DMS153 (cell line): ENCODE measurements at regions not wholly inside any gene's neighbourhood (a gene's known extent, or its start where the extent isn't known, plus 50 kb on each side); places are given as distances from the start of the nearest gene placed in this dataset.
"Not testable (repeated sequence)": the region's sequence is repeated elsewhere in the genome, so short reads cannot be mapped to it uniquely, and the experiment has no call there.

Source experiments
- DNase-seq: peaks from one replicate; lab custom pipeline; 2025; lab: John Stamatoyannopoulos, UW

DNA sequence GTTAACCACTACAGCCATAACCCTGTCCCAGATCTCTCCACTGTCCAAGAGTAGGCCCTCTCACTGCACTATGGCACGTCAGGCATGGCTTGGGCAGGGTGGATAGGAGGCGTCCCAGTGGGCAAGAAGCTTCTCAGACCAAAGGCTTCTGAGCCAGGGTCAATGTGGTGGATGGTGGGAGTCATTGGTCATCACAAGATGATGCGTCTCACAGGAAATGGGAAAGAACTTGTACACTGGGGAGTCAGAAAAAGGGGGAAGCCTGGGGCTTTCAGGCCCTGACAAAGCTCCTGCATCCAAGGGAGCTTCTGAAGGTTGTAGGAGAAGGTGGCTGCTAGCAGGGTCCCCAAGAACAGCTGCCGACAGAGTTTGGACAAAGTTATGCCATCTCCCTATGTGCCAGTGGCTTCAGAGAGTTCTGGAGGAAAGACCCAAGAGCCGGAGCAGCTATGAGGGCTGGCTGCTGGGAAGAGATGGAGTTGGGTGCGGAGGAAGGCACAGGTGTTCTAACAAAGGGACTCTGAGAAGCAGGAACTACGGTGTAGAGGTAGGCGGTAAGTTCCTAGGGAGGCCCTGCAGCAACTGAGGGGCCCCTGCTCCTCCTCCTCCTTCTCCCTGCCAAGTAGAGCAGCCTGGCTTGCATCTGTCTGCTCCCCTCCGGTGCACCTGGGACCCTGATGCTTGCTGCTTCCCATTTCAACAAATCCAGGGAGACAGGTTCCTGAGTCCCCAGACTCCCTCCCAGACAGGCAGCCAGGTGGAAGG lies 81.1 kb downstream of the ARL6IP4 start:
- no peak for DNase-seq

DNA sequence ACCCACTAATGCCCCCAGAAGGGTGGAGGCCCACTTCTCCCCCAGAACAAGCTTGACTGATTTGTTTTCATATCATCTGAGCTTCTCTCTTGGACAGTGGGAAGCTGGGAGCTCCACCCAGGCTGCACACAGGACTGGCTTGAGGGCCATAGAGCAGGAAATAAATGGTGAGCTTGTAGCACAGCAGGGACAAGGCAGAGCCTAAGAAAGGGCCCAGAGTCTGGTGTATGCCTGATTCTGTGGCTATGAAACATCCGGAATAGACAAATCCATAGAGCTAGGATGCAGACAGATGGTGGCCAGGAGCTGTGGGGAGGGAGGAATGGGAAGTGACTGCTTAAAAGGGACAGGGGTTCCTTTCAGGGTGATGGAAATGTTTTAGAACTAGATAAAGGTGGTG lies 79.0 kb downstream of the ARL6IP4 start:
- no peak for DNase-seq

DNA sequence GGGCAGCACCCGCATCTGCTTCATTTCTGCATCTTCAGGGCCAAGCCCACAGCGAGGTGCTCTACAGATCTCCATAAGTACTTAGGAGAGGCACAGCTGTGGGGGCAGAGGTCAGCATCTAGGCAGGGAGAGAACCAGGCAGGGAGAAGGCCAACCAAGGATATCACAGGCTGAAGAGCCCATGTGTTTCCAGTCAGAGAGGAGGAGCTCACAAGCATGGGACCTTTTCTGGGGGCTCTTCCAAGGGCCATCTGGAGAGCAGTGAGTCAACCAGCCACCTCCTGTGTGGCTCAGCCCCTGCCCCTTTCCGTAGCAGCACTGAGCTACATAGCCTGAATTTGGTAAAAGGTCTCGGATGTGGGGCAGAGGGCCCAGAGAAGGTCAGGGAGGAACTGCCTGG lies 78.5 kb downstream of the ARL6IP4 start:
- no peak for DNase-seq

DNA sequence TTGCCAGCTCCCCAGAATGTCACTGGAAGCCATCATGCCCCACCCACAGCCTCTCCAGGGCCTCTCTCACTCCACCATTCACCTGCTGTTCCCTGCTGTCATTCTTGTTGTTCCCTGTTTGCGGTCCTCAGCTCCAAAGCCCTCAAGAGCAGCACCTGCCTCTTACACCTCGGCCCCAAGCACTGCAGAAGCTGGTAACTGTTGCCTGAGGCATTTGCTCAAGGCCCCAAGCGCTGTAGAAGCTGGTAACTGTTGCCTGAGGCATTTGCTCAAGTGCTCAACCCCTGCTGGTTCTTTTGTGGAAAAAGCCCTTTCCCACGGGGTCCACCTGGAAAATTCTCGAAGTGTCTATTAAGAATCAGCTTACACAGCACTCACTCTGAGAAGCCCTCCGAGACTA lies 78.0 kb downstream of the ARL6IP4 start:
- peak; percentile 90 for DNase-seq

DNA sequence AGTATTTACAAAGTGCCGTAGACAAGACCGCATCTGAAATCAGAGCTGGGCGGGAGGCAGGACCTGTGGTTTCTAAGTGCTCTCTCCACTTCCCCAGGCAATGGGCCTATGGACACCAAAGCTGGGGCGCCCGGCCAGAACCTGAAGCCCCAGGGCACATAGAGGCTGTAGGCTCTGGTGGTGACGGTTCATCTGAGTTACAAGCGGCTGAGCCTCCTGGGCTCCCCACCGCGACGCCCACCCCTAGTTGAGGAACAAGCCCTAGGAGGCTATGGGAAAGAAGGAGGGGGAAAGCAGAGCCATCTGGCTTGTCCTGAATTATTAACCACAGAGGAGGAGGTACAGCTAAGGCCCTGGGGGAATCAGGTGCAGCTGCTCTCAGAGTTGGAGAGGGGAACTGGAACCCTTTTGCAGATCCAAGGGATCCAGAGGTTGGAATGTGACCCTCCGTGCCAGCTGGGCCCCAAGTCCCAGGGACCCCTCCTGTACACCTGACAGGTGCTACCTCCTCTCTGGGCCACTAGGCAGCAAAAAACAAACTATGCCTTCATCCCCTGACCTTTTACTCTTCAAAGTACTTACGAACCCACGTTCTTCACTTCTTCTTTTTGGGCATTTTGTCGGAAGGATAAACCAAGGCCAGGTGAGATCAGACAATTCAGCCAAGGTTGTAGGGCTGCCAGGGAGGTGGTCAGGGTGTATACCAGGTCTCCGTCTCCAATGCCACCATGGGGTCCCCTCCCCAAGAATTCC lies 77.2 kb downstream of the ARL6IP4 start:
- peak; percentile 64 for DNase-seq

DNA sequence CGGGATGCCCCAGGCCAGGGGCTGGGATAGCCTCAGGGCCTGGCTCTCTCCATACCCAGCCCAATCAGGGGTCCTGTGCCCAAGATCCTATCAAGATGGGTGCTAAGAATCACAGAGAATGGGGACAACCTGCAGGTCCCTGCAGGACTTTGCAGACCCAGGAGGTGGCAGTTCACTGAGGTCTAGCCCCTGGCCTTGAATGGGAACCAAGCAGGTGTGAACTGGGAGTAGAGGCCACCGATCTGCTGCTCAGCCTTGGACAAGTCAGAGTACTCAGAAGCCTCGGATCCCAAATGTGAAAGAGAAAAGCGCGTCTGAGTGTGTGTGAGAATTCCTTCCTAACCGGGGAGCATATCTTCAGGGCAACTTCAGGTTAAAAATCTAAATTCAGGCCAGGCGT lies 76.2 kb downstream of the ARL6IP4 start:
- DNase-seq, result no peak

DNA sequence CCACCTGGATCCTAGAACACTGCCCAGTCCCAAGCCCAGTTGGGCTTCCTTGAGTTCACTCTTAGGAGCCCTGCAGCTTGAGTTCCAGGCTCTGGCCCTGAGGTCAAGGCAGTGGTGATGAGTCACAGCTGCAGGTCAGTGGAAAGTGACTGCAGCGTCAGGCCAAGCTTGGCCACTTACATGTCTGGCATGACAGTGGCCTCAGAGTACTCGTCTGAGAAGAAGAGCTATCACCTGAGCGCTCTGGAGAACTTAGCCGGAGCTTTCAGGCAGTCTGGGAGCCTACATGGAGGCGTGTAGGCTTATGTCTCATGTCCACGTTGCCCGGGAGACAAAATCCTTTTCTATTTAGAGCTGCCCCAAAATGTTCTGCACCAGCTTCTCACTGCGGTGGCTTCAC lies 75.6 kb downstream of the ARL6IP4 start:
- DNase-seq, result no peak

DNA sequence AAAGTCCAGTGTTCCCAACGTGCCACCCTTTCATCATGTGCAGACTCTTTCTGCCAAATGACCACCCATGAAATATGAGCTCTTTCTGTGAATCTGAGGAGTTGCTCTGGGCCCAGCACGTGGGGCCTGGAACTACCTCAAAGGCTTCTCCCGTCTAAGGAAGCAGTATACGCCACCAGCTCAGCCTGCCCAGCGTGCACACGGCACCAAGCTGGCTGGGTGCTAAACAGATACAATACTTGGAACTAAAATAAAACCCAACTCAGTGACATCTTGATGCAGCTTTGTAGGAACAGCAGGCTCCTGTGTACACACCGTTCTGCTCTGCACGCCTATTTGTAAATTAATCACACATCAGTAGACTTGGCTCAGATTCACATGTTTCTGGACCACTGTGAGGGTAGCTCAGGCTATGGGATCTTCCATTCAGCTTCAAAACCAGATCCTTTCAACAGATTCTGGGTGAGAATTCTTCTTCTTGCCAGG lies 74.8 kb downstream of the ARL6IP4 start:
- DNase-seq, result no peak

DNA sequence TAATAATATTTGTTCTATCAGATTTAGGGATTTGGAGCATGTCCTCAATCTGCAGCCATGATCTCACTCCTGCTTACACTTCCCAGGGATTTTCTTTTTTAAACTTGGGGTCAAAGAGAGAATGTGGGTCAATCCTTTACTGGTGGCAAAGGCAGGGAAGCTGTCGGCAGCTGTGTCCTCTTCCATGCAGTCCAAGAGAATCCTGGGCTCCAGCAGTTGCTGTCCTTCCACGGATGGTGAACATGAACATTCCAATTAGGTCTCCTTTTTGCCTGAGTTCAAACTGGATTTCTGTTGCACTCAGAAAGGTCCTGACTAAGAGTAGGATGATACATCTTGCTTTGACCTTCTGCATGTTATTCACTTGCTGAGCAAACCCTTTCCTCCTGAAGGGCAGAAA lies 73.9 kb downstream of the ARL6IP4 start:
- DNase-seq, result no peak

DNA sequence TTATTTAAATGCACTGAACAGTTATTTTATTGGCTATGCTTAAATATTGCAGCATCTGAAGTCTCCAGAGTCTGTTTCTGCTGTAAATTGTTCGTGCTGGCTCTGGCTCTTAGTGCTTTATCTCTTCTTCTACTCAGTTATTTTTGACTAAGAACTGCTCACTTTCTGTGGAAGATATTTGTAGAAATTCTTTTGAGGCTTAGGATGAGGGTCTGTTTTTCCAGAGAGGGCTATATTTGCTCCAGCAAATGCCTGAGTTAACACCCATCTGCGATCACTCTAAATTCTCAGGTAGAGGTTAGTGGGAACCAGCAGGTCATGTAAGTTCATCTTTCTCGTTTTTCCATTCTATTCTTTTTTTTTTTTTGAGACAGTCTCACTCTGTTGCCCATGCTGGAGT lies 71.1 kb downstream of the ARL6IP4 start:
- DNase-seq, result no peak

DNA sequence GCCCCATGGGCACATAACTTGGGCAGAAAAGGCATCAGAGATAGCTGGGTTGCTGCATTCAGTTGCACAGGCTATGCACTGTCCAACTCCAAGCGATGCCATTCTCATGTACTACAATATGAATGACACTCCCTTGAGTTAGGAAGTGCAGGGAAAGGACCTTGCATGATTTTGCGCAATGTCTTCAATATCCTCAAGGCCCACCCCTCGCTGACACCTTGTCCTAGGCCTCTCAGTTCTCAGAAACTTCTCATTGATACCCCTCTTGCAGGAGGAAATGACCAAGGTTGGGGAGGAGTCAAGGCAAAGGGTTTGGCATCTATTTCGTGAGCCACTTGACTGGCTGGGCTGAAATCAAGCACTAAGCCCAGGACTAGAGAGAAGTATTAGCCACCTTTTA lies 70.4 kb downstream of the ARL6IP4 start:
- DNase-seq, result no peak

DNA sequence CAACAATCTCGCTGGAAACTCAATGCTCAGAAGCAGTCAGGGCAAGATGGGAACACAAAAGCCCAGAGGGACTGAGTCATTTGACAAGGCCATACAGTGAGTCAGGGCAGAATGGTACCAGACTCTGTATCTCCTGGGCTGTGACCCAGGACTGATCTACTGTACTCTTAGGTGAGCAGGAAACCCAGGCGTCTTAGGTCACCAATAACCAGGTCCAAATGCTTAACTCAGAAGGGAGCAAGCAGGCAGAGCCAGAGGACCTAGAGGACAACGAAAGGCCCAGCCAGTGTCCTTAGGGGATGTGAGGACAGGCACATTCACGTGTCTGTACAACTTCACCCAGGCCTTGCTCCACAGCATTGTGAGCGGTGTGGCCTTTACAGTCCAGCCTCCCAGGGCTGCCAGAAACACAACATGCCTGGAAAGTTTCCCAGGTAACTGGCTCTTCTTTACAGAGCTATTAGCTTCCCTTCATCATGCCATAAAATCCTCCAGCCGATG lies 69.9 kb downstream of the ARL6IP4 start:
- no peak for DNase-seq

DNA sequence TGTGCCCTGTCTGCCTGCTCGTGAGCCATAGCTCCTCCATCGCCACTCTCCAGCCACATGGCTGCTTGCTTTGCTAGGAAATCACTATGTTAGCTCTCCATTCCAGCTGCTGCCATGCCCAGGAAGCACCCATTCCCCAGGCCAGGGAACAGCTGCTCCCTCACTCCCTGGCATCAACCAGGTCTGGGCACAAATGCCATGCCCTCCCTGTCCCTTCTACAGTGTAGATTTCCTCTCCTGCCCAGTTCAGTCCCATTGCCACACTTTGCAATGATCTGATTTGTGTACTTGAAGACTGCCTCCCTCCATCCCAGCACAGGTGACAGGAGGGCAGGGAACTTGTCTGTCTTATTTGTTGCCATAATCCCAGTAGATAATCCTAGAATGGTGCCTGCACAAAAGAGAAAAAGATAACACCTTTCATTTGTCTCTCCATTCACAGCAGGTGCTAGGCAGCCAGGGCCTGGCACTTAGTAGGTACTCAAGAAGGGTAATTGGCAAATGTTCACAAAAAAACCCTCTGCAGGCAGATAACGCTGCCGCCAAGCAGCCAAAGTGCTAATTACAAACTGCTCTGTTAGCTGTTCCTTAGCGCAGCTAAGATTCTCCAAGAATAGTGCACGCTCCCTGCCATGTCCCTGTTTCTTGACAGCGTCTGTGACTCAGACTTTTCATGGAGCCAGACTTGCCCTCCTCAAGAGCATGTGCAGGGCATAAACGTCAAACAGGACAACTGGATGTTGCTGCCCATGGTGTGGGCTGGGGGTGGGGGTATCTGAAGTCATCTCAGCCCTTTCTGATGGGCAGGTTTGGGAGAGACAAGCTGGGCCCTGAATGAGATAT lies 69.1 kb downstream of the ARL6IP4 start:
- no peak for DNase-seq

DNA sequence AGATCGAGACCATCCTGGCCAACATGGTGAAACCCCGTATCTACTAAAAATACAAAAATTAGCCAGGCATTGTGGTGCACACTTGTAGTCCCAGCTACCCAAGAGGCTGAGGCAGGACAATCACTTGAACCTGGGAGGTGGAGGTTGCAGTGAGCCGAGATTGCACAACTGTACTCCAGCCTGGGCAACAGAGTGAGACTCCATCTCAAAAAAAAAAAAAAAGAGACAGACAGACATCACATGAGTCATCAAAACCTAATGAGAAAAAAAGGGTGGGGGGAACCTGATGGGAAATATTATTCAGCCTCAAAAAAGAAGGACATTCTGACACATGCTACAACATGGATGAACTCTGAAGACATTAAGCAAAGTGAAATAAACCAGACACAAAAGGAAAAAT lies 67.4 kb downstream of the ARL6IP4 start:
- DNase-seq, result not testable (repeated sequence)

DNA sequence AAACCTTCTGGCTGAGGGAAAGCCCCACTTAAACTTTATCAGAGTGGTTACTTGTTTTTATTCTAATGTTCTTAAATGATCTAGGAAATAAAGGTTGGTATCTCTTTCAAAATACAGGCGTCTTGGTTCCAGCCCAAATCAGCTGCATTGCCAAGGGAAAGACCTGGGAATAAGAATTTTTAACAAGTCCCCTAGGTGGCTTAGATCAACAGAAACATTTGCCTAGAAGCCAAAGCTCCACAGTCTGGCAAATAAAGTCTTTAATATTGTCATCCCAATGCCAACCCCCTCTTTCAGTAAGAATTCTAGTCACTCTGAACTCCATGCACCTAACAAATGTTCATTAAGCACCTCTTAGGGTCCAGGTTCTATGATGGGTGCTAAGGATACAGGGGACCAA lies 66.8 kb downstream of the ARL6IP4 start:
- DNase-seq, result no peak

DNA sequence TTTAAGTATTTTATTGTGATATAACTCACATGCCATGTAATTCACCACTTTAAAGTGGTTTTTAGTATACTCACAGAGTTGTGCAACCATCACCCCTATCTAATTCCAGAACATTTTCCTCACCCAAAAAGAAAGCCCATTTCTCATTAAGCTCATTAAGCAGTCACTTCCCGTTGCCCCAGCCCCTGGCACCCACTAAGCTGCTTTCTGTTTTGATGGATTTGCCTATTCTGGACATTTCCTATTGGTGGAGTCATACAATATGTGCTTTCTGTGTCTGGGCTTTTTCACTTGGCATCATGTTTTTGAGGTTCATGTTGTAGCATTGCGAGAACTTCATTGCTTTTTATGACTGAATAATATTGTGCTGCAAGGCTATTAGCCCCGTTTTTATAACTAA lies 66.0 kb downstream of the ARL6IP4 start:
- DNase-seq, result no peak

DNA sequence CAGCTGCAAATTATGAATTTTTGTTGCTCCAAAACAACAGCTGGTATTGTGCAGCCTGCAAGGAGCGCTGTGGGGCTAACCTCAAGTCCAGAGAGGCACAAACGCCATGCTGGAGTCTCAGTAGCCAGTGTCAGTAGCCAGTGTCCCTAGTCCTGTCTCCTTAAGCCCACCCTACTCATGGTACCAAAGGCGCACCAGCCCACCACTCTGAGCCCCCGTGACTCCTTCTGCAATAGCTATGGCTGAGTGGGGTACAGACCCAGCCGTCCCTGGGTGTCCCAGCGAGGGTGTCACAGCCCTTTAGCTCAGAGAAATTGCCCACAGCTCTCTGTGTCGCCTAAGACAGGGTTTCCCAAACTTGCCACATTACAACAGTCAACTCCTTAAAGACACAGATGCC lies 65.2 kb downstream of the ARL6IP4 start:
- no peak for DNase-seq

DNA sequence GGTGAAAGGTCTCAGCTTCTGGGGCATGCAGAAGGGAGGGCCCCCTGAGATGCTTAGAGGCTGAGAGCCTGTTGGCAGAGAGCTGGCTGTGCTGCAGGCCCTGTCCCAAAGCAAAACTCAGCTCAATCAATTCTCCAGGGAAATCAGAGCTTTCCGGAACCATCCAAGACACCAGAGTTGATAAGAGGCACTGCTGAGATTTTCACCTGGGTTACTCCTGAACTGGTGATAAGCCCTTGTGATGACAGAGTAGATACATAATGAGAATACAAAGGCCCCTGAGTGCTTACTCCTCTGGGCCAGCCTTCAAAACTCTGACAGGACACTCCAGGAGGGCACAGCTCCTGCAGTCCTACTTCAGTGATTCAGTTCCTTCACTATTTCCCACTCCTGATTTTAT lies 63.9 kb downstream of the ARL6IP4 start:
- DNase-seq, result no peak

DNA sequence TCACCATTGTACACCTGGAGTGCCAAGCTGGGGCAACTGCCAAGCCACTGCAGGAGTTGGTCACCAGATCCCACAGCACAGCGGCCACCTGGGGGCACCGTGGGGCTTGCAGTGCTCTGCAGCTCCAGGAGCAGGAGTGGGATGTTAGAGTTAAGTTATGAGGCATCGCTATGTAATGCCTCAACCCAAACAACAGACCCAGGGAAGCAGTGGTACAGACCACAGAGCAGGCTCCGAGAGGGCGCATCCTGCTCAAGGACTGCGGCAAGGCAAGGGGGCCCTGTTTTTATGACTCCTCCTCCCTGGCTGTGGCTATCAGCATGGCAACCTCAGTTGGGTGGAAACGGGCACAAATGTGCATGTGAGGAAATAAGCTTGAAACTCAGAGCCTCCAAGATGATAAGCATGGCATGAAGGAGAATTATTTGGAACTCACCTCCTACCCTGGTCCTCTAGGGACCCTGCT lies 63.1 kb downstream of the ARL6IP4 start:
- peak; percentile 67 for DNase-seq

DNA sequence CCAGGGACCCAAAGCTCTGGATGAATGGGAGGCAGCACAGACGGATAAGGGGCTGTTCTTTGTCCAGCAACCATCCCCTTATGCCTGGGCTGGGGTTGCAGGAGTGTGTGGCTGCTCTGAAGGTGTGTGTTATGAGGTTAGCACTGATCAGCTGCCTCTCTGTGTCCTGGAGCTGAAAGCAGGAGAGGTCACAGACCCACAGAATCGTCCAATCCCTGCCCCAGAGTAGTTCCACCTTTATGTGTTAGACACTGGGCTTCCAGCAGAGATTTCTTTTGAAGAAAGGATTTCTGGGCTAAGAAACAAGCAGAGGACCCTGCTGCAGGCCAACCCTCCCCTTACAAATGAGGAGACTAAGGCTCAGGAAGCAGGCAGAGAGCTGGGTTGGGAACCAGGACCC lies 62.4 kb downstream of the ARL6IP4 start:
- DNase-seq, result no peak

DNA sequence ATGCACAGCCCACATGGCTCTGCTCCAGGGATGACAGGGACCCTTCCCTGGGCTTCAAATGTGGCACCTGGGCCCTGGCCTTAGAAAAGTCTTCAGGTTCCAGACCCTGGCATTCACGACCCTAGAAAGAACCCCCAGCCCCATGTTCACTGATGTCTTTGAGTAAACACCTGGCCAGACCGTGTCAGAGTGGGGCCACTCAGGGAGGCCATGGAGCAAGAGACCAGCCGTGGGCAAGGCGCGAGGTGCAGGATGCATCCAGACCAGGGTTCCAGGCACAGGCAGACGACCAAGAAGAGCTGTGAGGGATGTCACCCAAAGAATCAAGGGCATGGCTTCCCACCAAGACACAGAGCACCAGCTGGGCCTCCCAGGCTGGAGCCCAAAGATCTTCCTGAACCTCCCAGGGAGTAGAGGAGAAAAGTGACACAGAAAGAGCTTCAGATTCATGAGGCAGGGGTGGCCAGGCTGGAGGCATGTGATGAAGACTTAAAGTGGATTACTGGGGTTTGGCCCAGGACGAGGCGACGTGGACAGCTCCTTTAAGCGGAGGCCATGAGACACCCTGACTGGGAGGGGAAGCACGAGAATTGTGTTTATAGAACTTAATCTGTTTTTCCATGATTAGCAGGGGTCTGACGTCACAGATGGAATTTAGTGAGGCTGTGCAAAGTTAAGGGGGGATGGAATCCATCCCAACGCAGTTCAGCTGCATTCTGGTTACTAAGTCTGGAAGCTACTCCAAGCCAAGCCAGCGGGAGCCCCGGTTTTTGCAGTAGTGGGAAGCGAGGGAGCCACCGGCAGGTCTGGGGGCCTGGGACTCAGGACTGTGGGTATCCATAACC lies 61.6 kb downstream of the ARL6IP4 start:
- no peak for DNase-seq
